IMR-90 (cell line): ENCODE measurements at regions not wholly inside any gene's neighbourhood (a gene's known extent, or its start where the extent isn't known, plus 50 kb on each side); places are given as distances from the start of the nearest gene placed in this dataset.

Experiments
- ATAC-seq: fragments of 200-7000 bp; cut with Tn5 transposase; 2 replicates; pipeline ENCODE4 v1.9.1; 2020; ENCODE audit warnings: low read depth, mild to moderate bottlenecking, moderate library complexity
- BruUV-seq: library from RNA; stranded (reverse); fragments of 400-500 nt; replicated peaks from 2 replicates; lab custom pipeline; 2021; lab: Mats Ljungman, UMichigan
- CTCF ChIA-PET: fragments of 300-600 bp; formaldehyde crosslinking; extraction: SDS; loops from one replicate; lab custom pipeline; 2021; ENCODE audit warnings: antibody characterized with exemption; lab: Yijun Ruan, JAX
- POLR2A ChIA-PET: fragments of 300-600 bp; sonication (Branson Sonifier 250); formaldehyde crosslinking; loops from one replicate; lab custom pipeline; 2022; ENCODE audit warnings: antibody characterized with exemption; ENCODE audit not compliant: unreplicated experiment; lab: Charles Lee
- DNase-seq: peaks from one replicate; pipeline ENCODE4 v3.0.0; 2013
- H2AFZ ChIP-seq: replicated peaks from 2 replicates; pipeline ENCODE3; 2013; ENCODE audit warnings: low read length, mild to moderate bottlenecking; ENCODE audit not compliant: poor library complexity
- H2AK5ac ChIP-seq: 2 replicates; pipeline ENCODE4 v1.6.1; 2013; ENCODE audit warnings: low read depth, low read length, inconsistent platforms
- H2AK9ac ChIP-seq: replicated peaks from 2 replicates; pipeline ENCODE3; 2013; ENCODE audit warnings: mild to moderate bottlenecking, low read depth, low read length, moderate library complexity; ENCODE audit not compliant: poor library complexity
- H2BK120ac ChIP-seq: 2 replicates; pipeline ENCODE4 v1.6.1; 2013; ENCODE audit warnings: low read depth, low read length, inconsistent platforms
- H2BK15ac ChIP-seq: 3 replicates; pipeline ENCODE4 v1.6.1; 2013; ENCODE audit warnings: low read depth, low read length, inconsistent platforms
- H2BK20ac ChIP-seq: 2 replicates; pipeline ENCODE4 v1.6.1; 2013; ENCODE audit warnings: low read depth, mild to moderate bottlenecking, inconsistent platforms, low read length, moderate library complexity
- H2BK5ac ChIP-seq: 2 replicates; pipeline ENCODE4 v1.6.1; 2013; ENCODE audit warnings: mild to moderate bottlenecking, low read depth, low read length, inconsistent platforms; ENCODE audit not compliant: poor library complexity, severe bottlenecking
- H3K14ac ChIP-seq: replicated peaks from 2 replicates; pipeline ENCODE4 v1.6.1; 2013; ENCODE audit warnings: low read depth, low read length, inconsistent platforms
- H3K18ac ChIP-seq: 2 replicates; pipeline ENCODE4 v1.6.1; 2013; ENCODE audit warnings: low read depth, low read length, control low read depth
- H3K23ac ChIP-seq: 2 replicates; pipeline ENCODE4 v1.6.1; 2013; ENCODE audit warnings: low read depth, low read length, inconsistent platforms
- H3K27ac ChIP-seq: 2 replicates; pipeline ENCODE4 v1.5.1; 2013; ENCODE audit warnings: mild to moderate bottlenecking, control low read depth, low read length; ENCODE audit not compliant: insufficient read depth
- H3K27me3 ChIP-seq: 2 replicates; pipeline ENCODE4 v1.6.1; 2013; ENCODE audit warnings: low read length; ENCODE audit not compliant: control insufficient read depth, insufficient read depth
- H3K36me3 ChIP-seq: 2 replicates; pipeline ENCODE4 v1.6.1; 2013; ENCODE audit warnings: low read length, mixed read lengths; ENCODE audit not compliant: control insufficient read depth, insufficient read depth
- H3K4ac ChIP-seq: 2 replicates; pipeline ENCODE4 v1.6.1; 2013; ENCODE audit warnings: low read depth, low read length, inconsistent platforms
- H3K4me1 ChIP-seq: 2 replicates; pipeline ENCODE4 v1.6.1; 2013; ENCODE audit warnings: low read length, mixed read lengths; ENCODE audit not compliant: control insufficient read depth, insufficient read depth
- H3K4me2 ChIP-seq: 2 replicates; pipeline ENCODE4 v1.6.1; 2013; ENCODE audit warnings: low read depth, mild to moderate bottlenecking, control low read depth, low read length, moderate library complexity
- H3K4me3 ChIP-seq: 2 replicates; pipeline ENCODE4 v1.5.1; 2013; ENCODE audit warnings: low read depth, mild to moderate bottlenecking, control low read depth, low read length, moderate library complexity; ENCODE audit not compliant: insufficient read depth
- H3K56ac ChIP-seq: 2 replicates; pipeline ENCODE4 v1.6.1; 2013; ENCODE audit warnings: low read length, inconsistent platforms; ENCODE audit not compliant: insufficient read depth; ENCODE audit errors: extremely low read depth
- H3K79me1 ChIP-seq, 2 experiments: 2 replicates each; pipeline ENCODE4 v1.6.1; 2013; ENCODE audit warnings: low read length in 2 of 2, inconsistent platforms in 1 of 2, low read depth in 1 of 2
- H3K9ac ChIP-seq: 2 replicates; pipeline ENCODE4 v1.6.1; 2013; ENCODE audit warnings: low read depth, low read length, control low read depth
- H3K9me1 ChIP-seq: 2 replicates; pipeline ENCODE4 v1.6.1; 2013; ENCODE audit warnings: low read length, inconsistent platforms; ENCODE audit not compliant: insufficient read depth
- H3K9me3 ChIP-seq: 2 replicates; pipeline ENCODE4 v1.6.1; 2013; ENCODE audit warnings: low read length; ENCODE audit not compliant: control insufficient read depth, insufficient read depth
- H4K20me1 ChIP-seq: 2 replicates; pipeline ENCODE4 v1.6.1; 2013; ENCODE audit warnings: low read length, inconsistent platforms; ENCODE audit not compliant: insufficient read depth
- H4K5ac ChIP-seq: 2 replicates; pipeline ENCODE4 v1.6.1; 2013; ENCODE audit warnings: mild to moderate bottlenecking, low read depth, low read length, control low read depth
- H4K8ac ChIP-seq, 2 experiments: 2 replicates each; pipeline ENCODE4 v1.6.1; 2013; ENCODE audit warnings: low read depth in 2 of 2, low read length in 2 of 2, control low read depth in 1 of 2, inconsistent platforms in 1 of 2
- H4K91ac ChIP-seq: 2 replicates; pipeline ENCODE4 v1.6.1; 2013; ENCODE audit warnings: low read depth, low read length, inconsistent platforms; ENCODE audit not compliant: insufficient read depth
- BHLHE40 ChIP-seq: fragments of 150-350 bp; IDR thresholded peaks from 2 replicates; pipeline ENCODE4 v1.6.1; 2016; ENCODE audit warnings: mild to moderate bottlenecking, low read depth, low read length
- CEBPB ChIP-seq: IDR thresholded peaks from 2 replicates; pipeline ENCODE4 v1.6.1; 2012; ENCODE audit warnings: low read depth, low read length, improper control_type of control experiment
- CHD1 ChIP-seq: IDR thresholded peaks from 2 replicates; pipeline ENCODE4 v1.6.1; 2012; ENCODE audit warnings: low read depth, low read length, improper control_type of control experiment
- CTCF ChIP-seq: conservative IDR thresholded peaks from 2 replicates; pipeline ENCODE4 v1.5.1; 2012; ENCODE audit warnings: mild to moderate bottlenecking, low read depth, low read length, improper control_type of control experiment
- ELK1 ChIP-seq: fragments of 150-350 bp; IDR thresholded peaks from 2 replicates; pipeline ENCODE4 v1.6.1; 2016; ENCODE audit warnings: low read depth, mild to moderate bottlenecking, low read length, moderate library complexity, borderline replicate concordance
- FOS ChIP-seq: fragments of 150-350 bp; IDR thresholded peaks from 2 replicates; pipeline ENCODE4 v1.6.1; 2016; ENCODE audit warnings: low read depth, low read length
- MAFK ChIP-seq: IDR thresholded peaks from 2 replicates; pipeline ENCODE4 v1.6.1; 2012; ENCODE audit warnings: low read depth, low read length, improper control_type of control experiment
- MAZ ChIP-seq: IDR thresholded peaks from 2 replicates; pipeline ENCODE4 v1.6.1; 2012; ENCODE audit warnings: low read depth, mild to moderate bottlenecking, low read length, improper control_type of control experiment, moderate library complexity, borderline replicate concordance
- MXI1 ChIP-seq: IDR thresholded peaks from 2 replicates; pipeline ENCODE4 v1.6.1; 2012; ENCODE audit warnings: low read depth, mild to moderate bottlenecking, low read length, moderate library complexity, borderline replicate concordance
- NFE2L2 ChIP-seq: fragments of 150-350 bp; IDR thresholded peaks from 2 replicates; pipeline ENCODE4 v1.6.1; 2016; ENCODE audit warnings: low read depth, mild to moderate bottlenecking, low read length
- POLR2A ChIP-seq: IDR thresholded peaks from 2 replicates; pipeline ENCODE4 v1.6.1; 2012; ENCODE audit warnings: mild to moderate bottlenecking, low read depth, low read length
- RAD21 ChIP-seq: IDR thresholded peaks from 2 replicates; pipeline ENCODE4 v1.6.1; 2012; ENCODE audit warnings: low read length, improper control_type of control experiment
- RCOR1 ChIP-seq: IDR thresholded peaks from 2 replicates; pipeline ENCODE4 v1.6.1; 2012; ENCODE audit warnings: mild to moderate bottlenecking, low read length, improper control_type of control experiment; ENCODE audit not compliant: insufficient replicate concordance
- RFX5 ChIP-seq: IDR thresholded peaks from 2 replicates; pipeline ENCODE4 v1.8.0; 2012; ENCODE audit warnings: low read depth, mild to moderate bottlenecking, low read length, moderate library complexity
- SMC3 ChIP-seq: fragments of 150-350 bp; IDR thresholded peaks from 2 replicates; pipeline ENCODE4 v1.6.1; 2016; ENCODE audit warnings: low read depth, mild to moderate bottlenecking, antibody characterized with exemption, low read length, moderate library complexity
- USF2 ChIP-seq: fragments of 150-350 bp; IDR thresholded peaks from 2 replicates; pipeline ENCODE4 v1.6.1; 2017; ENCODE audit warnings: mild to moderate bottlenecking, antibody characterized with exemption, low read length, low read depth
- dilution Hi-C: fragments of 300-500 bp; cut with HindIII; formaldehyde crosslinking; loops from one replicate; pipeline ENCODE4 v1.14.3; 2018; ENCODE audit warnings: low sequenced_read_pairs; ENCODE audit not compliant: unreplicated experiment
- in situ Hi-C: fragments of 300-500 bp; cut with MboI; formaldehyde crosslinking; loops from 3 replicates; pipeline ENCODE4 v1.14.3; 2019; ENCODE audit warnings: low sequenced_read_pairs, inconsistent platforms, mixed read lengths
- intact Hi-C: fragments of 100-400 bp; cut with micrococcal nuclease; formaldehyde crosslinking; loops from 2 replicates; pipeline ENCODE4 v1.10.0; 2022

- H4K5ac ChIP-seq: no peak overlapping the region
- no peaks in the 10 kb centered on the region for H4K20me1 ChIP-seq
- no peak overlapping the region for H2AK9ac ChIP-seq
- in situ Hi-C loops: no loop called here
- no peak overlapping the region for H2BK5ac ChIP-seq
- ChIA-PET CTCF (no interaction called here), POLR2A (no interaction called here)
- no TSS peak for BruUV-seq
- H3K4me3 ChIP-seq: no peak overlapping the region
- no peak overlapping the region for H3K9ac ChIP-seq
- no peaks in the 10 kb centered on the region for H3K4me1 ChIP-seq
- DNase-seq (no peak), ATAC-seq (no peak)
- H2AK5ac ChIP-seq: no peak overlapping the region
- H4K8ac ChIP-seq: no peak overlapping the region
- H3K18ac ChIP-seq: no peak overlapping the region
- no peaks in the 10 kb centered on the region for H3K27me3 ChIP-seq
- H3K9me1 ChIP-seq: no peaks in the 10 kb centered on the region
- H3K9me3 ChIP-seq: no peaks in the 10 kb centered on the region
- H2AFZ ChIP-seq: no peak overlapping the region
- H4K91ac ChIP-seq: no peak overlapping the region
- no peak overlapping the region for H3K4me2 ChIP-seq
- TF ChIP-seq BHLHE40 (no peak), SMC3 (no peak), RAD21 (no peak), CEBPB (no peak), MAFK (no peak), RFX5 (no peak), POLR2A (no peak), FOS (no peak), MAZ (no peak), ELK1 (no peak), USF2 (no peak), CHD1 (no peak), NFE2L2 (no peak), MXI1 (no peak), RCOR1 (no peak), CTCF (no peak)
- H3K14ac ChIP-seq: no peak overlapping the region
- intact Hi-C loops: no loop called here
- no peak overlapping the region for H3K4ac ChIP-seq
- no peak overlapping the region for H2BK120ac ChIP-seq
- no peak overlapping the region for H2BK20ac ChIP-seq
- dilution Hi-C loops: no loop called here
- no peak overlapping the region for H3K56ac ChIP-seq
- H3K23ac ChIP-seq: no peak overlapping the region
- H3K36me3 ChIP-seq: no peaks in the 10 kb centered on the region
- no peak overlapping the region for H3K27ac ChIP-seq
- no peak overlapping the region for H2BK15ac ChIP-seq
- H3K79me1 ChIP-seq: no peaks in the 10 kb centered on the region
Measured at GRCh38 chr11:57054817-57055216, 66.1 kb downstream of the OR5AK2 start.
